ENCODE measurements at regions not wholly inside any gene's neighbourhood (a gene's known extent, or its start where the extent isn't known, plus 50 kb on each side); places are given as distances from the start of the nearest gene placed in this dataset.

DNA sequence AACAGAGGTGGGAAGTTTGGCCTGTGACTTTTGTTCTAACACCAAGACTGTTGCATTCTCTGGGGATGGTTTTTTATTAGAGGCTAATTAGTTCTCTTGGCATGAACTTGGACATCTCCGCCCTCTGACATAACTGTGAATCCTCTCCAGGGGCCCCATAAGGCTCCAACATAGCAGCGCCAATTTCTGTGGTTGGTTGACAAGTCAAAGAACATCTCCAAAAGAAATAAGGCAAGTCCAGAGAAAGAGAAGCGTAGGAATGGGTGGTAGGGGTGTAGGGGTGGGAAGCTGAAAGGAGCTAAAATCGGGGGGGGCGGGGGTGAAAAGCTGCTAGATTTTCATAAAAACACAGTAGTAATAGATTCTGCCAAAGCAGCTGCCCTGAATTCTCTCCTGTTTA is 81.0 kb upstream of the DAB2 start:
- DNase-seq, result no peak
- no peak for ATAC-seq

DNA sequence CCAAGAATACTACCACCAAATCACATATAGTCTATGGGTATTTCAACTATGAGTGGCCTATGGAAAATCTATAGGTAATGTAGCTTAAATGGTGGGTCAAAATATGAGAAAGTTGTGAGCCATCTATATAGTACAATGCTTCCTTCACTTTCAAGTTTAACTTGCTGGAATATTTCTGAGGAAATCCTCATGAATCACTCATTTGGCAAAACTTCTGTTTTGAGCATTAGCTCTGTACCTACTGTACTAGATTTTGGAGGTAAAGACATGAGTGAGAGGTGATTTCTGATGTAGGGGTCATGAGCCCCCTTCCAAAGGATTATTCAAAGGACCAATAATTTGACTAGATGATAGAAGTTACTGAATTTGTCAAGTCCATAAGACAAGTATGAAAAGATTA is 80.6 kb upstream of the DAB2 start:
- no peak for DNase-seq
- no peak for ATAC-seq

GRCh38 chr5:39503155-39503554 is 78.4 kb upstream of the DAB2 start:
- no peak for ATAC-seq
- DNase-seq, result no peak

DNA sequence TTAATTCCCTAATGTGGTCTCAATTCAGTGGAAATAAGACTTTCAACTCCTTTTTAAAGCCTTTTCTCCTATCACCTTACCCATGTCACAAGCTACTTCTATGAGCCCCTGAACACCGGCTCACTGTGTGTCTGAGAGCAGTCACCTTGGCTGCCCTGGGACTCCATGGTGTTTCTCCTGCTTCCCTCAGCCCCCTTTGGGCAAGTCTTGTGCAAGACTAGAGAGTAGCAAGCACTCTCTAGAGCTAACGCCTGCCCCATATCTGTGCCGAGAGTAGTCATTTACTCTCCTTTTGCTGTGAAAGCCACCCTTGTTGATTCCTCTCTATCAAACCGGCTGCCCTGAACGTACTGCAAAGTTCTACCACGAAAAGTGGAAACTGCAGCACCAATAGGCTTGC is 77.9 kb upstream of the DAB2 start:
- no peak for DNase-seq
- no peak for ATAC-seq

DNA sequence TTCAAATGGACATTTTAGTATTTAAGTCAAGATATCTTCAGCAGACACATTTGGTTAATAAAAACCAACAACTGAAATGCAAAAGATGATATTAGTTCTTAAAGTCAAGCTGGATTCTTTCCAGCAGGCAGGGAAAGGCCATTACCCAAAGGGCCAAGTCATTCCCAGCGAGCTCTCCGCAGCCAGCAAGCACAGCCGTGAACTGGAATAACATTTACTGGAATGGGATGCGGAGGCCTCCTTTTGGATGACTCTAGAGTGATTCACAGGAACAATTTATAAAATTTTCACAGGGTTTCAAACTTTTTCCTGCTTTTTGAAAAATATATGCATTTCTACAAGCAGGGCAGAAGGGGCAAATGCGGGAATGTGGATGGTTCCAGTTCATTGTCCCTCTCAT is 76.6 kb upstream of the DAB2 start:
- no peak for DNase-seq

DNA sequence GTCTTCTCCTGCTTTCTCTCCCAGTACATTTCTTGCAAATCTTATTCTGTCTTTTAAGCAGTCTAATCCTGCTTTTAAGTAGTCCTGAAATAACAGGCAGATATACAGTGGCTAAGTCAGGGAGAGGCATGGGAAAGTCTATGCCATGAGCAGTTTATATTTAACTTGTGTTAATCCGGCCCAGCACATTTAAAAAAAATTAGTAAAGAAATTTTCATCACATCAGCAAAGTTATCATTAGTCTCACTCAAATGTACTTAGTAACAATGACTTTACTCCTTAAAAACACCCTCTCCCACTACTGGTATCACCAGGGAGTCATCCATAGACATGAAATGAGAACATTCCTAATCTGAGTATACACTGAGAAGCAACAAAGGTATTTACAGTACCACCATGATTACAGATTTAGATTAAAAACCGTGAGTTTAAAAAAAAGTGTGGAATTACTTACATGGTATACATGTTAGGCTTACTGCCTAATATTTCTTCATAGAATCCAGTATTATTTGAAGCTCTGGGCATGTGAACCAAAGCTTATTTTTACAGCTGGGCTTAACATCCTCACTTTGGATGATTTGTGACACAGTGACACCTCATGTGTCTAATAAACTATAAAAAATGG is 75.9 kb upstream of the DAB2 start:
- no peak for DNase-seq
- no peak for ATAC-seq

More for the DNA sequence above, 76.6 kb upstream of the DAB2 start:
- no peak for ATAC-seq

GRCh38 chr5:39498278-39498952 is 73.6 kb upstream of the DAB2 start:
- no peak for DNase-seq
- ATAC-seq, result no peak

DNA sequence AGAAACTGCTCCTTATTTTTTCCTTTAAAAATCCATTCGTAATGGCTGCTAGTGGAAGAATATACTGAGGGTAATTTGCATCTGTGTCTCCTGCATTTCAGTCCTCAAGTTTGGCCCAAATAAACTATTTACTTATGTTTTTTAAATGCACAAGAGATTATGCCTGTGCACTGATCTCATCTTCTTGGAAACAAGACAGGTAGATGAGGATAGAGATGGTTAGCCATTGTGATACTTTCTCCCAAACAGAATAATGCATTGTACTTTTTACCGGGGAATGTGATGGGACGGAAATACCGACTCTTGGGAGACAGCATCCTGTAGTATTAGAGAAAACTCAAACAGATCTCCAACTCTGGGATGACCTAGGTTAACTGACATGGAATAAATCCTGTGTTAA is 72.5 kb upstream of the DAB2 start:
- no peak for ATAC-seq

GRCh38 chr5:39495227-39495626 is 70.4 kb upstream of the DAB2 start:
- DNase-seq (no peak), ATAC-seq (no peak)

More for the DNA sequence above, 72.5 kb upstream of the DAB2 start:
- DNase-seq, result no peak

DNA sequence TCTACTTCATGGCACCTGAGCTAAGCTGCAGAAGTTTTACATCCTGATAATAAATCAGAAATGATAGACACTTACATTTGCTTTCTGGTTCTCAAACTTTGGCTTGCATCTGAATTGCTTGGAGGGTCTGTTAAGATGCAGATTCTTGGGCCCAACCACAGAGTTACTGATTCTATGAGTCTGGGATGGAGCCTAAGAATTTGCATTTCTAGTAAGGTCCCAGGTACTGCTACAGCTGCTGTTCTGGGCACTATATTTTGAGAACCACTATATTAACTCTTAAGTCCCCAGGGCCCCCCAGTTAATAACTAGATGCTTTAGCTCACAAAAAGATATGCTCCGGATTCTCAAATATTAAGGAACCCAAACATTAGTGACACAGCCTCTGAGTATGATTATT is 69.8 kb upstream of the DAB2 start:
- no peak for DNase-seq
- no peak for ATAC-seq

DNA sequence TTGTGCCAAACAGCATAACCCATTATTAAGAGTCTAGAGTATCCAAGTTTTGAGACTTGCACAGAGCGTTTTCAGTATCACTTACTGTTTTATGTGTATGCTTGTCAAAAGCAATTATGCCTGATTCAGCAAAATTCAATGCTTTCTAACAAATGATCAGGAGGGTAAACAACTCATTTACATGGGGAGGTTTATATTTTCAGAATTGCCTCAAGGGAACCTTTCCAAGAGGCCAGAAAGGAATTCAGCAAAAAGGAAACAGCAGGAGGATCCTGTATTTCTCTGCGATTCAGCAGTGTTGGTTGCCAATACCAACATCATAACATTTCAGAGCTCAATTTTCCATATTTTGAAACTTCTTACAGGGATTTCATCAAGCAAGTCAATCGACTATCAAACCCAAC is 69.3 kb upstream of the DAB2 start:
- DNase-seq, result no peak
- ATAC-seq, result no peak

DNA sequence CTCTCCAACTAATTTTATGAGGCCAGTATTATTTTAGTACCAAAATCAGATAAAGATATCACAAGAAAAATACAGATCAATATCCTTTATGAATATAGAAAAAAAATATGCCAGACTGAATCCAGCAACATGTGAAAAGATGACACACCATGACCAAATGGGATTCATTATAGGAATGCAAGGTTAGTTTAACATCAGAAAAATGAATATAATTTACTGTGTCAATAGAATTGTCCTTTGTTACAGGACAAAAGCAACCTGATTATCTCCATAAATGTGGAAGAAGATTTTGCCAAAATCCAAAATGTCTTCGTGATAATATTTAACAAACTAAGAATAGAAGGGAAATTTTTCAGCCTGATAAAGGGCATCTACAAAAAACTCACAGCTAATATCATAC is 66.4 kb upstream of the DAB2 start:
- no peak for DNase-seq
- no peak for ATAC-seq

DNA sequence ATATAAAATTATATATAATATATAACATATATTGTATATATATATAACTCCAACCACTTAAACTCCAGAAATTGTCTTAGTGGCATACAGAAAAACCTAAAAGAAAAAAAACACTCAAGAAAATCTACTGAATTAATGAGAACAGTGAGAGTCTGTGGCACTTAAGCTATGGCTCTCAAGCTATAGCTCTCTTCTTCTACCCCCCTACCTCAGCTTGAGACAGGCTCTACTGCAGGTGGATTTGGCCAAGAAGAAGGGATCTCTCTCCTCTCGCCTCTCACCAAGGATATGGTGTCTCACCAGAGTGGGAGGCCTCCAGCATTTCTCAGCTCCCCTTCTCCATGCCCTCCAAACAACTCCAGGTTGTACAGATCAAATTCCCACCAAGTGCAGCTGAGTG is 64.5 kb upstream of the DAB2 start:
- ATAC-seq, result no peak
- no peak for DNase-seq

- DNase-seq, result no peak
Observed at GRCh38 chr5:39486790-39487189, 62.0 kb upstream of the DAB2 start.

GRCh38 chr5:39486361-39486760 is 61.6 kb upstream of the DAB2 start:
- ATAC-seq (no peak), DNase-seq (no peak)

More at GRCh38 chr5:39486790-39487189, 62.0 kb upstream of the DAB2 start:
- ATAC-seq, result no peak

DNA sequence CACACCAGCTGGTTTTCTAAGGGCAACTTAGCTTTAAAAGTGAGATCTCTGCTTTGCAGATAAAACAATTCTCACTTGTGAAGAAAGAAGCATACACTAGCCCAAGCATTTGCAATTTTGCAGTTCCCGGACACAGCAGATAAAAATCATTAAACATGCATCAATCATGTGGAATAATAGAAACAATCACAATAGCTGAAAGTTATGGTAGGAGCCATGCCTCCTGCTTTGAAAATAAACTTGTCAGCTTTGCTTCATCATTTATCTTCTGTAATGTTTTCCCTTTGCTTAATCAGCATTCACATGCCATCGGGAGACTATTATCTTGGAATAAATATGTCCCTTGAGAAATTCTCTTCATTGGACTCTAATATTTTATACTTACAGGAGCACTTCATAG is 60.3 kb upstream of the DAB2 start:
- DNase-seq (no peak), ATAC-seq (no peak)

DNA sequence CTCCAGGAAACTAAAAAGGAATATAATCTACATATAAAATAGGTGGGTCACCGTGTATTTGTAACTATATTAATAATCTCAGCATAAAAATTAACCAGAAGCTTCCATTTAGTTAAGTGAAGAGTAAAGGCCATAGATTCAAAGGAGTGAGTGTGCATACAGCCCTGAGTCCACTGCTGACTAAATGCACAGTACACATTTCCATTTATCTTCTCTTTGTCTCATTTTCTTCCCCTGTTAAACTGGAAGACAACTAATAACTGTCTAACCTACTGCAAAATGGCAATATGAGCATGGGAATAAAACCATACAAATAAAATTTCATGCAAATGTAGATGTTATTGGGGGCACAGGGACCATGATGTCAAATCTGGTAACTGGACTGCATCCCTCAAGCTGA is 59.9 kb upstream of the DAB2 start:
- no peak for ATAC-seq
- no peak for DNase-seq

DNA sequence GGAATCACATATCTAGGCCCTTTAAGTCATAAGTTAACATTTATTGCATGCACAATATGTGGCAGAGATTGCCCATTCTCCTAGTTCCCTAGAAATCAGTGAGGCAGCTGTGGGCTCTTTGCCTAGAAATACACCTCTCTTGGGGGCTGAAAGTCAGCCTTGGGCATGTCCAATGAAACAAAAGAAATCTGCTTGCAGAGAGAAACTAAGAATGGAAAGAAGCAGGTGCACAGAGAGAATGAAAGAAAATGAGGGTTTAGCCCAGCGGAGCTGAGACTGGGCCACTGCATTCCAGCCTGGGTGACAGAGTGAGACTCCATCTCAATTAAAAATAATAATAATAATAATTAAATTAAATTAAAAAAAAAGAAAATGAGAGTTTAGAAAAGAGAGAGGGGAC is 57.3 kb upstream of the DAB2 start:
- no peak for ATAC-seq
- DNase-seq, result no peak

DNA sequence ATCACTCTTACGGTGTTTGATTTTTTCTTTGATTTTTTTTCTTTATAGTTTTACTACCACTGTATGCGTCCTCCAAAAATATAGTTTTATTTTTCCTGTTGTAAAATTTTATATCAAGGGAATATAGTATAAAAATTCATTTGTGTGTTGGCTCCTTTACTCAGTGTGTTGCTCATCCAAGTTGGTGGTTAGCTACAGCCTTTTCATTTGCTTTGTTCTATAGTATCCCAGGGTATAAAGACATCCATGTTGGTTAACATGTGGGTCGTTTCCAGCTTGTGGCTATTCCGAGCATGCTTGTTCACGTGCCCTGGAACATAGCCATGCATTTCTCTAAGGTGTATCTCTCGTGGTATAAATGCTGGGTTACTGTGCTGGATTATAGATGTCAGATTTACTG is 54.8 kb upstream of the DAB2 start:
- DNase-seq (no peak), ATAC-seq (no peak)

GRCh38 chr5:39478863-39479262 is 54.1 kb upstream of the DAB2 start:
- DNase-seq, result no peak
- ATAC-seq, result no peak

DNA sequence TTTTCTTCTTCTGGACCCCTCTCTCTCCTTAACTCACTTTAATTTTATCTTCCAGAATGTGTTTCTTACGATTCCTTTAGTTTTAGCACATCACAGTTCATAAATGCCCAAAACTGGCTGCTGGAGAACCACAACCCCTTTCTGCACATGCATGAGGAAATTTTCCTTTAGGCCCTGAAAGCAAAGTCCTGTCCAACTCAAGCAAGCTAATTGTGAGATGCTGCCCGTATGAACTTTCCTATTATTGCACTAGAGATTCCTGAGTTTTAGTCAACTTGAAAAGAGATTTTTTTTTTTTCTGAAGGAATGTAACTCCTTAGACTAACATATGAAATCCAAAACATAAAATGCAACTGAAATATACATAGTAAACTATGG is 52.1 kb upstream of the DAB2 start:
- DNase-seq, result no peak
- no peak for ATAC-seq

GRCh38 chr5:39475881-39476842 is 51.4 kb upstream of the DAB2 start:
- DNase-seq, result no peak
- no peak for ATAC-seq

- DNase-seq (no peak), ATAC-seq (no peak)
Observed at GRCh38 chr5:39475159-39475571, 50.4 kb upstream of the DAB2 start.
